T-helper 2 cell (primary cell): ENCODE measurements at regions not wholly inside any gene's neighbourhood (a gene's known extent, or its start where the extent isn't known, plus 50 kb on each side); places are given as distances from the start of the nearest gene placed in this dataset.

Source experiments
- DNase-seq, 5 experiments: peaks; one replicate each; pipeline versions ENCODE4 v3.0.0 to v3.0.0-alpha.2; 2012 to 2022

DNA sequence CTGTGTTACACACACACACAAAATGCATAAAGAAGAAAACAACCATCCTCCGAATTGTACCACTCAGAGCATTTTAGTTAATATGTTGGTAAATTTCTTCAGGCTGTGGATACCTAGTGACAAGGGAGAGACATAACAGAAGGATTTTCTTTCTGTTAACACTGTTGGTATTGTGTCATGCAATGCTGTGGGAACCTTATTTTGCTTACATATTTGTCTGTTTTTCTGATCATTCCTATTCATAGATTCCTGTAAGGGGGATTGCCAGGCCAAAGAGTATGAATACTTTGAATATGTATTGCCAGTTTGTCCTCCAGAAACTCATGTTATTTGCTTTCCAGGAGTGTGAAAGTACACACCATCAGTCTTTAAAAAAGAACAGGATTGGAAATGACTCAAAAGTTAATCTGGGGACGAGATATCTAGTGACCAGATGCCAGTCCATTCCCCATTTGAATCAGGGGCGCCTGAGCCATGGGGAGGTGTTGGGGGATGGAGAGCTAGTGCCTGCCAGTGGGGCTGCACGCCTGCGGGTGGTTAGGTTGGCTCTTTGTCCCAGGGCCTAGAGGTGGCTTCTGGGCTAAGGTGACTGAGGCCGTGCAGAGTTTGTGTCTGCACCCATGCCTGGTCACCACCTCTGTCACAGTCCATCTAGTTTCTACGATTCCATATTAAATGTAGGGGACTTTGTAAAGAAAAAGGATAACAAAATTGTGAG is 142.0 kb downstream of the PTPN20 start:
- DNase-seq = no peak

DNA sequence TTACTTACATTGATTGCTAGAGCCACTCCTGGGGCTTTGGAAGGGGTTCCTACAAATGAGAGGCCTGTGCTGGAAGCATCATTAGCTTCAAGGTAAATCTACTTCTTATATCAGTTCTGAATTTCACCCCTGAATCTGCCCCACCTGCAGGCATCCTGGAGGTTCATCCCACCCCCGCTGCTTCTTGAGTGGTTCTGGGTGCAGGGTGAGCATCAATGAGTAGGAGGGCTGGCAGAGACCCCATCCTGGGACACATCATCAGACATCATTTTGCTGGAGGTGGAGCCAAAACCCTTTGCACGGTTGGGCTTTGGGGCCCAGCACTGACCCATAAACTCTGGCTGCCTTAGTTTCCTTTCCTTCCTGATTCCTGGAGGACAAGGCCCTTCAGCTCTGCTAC is 143.7 kb downstream of the PTPN20 start:
- no peak for DNase-seq

DNA sequence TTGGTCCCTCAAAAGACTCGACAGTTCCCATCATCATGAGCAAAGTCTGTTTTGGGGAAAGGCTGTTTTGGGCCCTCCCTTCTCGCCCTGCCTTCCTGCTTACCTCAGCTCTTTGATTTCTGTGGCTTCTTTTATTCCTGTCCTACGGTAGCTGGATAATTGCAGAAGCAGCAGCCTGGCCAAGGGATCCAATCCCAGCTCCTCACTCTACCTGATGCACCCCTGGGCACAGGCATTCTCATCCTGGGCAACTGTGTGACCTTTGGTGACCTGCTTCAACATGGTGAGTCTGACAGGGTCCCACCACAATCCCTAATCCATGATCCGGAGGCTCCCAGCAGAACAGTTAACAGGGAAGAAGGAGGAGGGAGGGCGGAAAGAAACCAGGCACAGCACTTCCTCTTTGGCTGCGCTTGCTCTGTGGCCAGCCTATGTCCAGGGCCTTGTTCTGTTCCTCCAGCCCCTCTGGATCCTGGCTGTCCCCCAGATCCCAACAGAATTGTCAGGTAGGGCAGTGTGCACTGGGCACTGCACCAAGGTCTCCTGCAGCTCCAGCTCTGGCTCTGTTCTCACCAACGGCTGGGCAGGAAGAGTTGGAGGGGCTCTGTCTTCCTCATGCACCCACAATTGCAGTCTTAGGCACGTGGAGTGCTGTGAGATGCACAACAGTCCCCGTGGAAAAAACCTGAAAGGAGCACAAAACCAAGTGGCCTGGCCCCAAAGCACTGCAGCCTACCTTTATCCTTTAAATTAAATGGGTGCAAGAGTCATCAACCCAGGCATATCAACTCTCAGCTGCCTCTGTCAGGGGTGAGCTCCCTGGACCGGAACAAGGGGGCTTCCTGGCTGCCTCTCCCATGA is 144.4 kb downstream of the PTPN20 start:
- DNase-seq = no peak

DNA sequence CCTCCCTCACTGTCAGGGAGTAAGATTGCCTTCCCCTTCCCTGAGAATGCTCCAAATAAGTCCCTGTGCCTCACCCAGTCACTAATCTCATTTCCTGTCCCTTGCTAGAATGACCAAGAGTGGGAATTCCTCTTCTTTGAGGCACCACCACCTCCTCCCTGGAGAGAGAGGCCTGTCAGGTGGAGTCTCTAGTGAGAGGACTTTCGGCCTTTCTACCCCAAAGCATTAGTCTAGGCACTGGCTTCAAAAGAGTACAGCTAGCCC is 145.0 kb downstream of the PTPN20 start:
- DNase-seq = no peak

DNA sequence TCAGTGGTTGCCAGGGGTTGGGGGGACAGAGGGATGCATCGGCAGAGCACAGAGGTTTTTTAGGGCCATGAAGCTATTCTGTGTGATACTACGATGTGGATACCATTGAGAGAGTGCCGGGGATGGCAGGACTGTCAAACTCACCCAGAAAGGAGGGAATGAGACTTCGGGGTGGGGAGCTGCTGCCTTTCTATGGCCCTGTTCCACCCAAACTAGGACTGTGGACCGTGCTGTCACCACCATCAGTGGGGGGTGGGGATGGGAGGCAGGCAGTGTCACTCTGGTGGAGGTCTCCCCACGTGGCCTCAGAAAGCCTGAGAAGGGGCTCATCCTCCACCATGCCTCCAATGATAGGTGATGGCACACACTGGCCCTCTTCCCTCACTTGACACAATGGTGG is 146.2 kb downstream of the PTPN20 start:
- DNase-seq = no peak

DNA sequence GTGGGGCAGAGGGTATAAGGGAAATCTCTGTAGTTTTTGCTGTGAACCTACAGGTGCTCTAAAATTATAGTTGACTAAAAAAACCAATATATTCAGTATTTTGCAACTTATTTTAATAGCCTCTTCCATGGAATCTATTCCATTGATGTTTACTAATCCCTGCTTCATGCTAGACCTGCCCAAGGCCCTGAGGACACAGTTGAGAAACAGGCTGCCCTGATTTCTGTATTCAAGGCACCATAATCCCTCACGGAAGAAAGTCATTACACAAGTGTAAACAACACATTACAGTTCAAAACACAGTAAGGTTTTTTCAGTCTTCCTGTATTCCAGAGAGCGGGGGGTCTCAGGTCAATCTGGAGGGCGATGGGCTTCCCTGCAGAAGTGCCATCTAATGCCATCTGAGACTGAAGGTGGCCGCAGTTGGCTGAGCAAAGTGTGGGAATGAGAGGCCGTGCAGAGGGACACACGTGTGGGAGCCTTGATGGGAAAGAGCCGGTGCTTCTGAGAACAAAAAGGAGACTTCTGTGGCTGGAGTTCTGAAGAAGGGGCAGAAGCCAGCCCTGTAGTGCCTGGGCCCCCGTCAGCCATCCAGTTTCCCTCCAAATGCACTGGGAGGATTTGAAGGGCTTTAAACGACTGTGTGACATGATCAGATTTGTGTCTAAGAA is 146.9 kb downstream of the PTPN20 start:
- DNase-seq = no peak

DNA sequence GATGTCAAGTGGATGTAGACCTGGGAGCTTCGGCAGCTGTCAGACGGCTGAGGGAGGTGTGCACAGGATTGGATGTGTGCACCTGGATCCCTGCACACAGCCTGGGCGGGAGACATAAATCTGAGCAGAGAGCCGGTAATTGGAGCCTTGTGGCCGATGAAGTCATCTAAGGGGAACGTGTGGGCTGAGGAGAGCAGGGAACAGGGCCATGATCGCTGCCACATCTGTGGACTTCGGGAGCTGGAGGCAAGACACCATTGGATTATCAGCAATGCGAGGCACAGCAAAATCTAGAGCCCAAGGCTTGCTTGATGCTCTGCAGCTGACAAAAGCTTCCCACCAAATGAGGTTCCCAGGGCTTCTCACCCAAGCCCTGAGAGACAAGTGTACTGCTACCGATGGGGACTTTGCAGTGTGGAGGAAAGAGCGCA is 147.7 kb downstream of the PTPN20 start:
- no peak for DNase-seq

DNA sequence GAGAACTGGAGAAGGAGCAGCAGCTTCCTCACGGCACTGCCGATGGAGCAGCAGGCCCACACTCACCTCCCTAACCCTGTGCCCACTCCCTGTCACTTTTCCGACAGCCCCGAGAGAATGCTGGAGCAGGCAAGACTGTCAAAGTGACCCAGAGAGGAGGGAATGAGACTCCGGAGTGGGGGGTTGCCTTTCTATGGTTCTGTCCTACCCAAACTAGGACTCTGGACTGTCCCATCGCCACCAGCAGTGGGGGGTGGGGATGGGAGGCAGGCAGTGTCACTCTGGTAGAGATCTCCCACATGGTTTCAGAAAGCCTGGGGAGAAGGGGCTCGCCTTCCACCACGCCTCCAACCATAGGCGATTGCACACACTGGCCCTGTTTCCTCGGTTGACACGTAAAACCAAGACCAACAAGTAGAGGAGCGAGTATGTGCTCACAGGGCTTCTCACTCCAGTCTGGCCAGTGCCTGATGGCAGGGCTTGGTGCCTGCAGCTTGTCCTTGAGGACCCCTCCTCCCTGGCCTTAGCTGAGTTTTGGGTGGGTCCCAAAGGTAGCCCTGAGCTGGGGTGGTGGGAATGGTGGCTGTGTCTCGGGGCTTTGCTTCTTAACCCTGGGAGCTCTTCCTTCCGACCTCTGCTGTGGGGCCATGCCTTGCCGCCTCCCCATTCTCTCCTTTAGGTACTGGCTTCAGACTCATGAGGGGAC is 148.5 kb downstream of the PTPN20 start:
- DNase-seq = no peak

DNA sequence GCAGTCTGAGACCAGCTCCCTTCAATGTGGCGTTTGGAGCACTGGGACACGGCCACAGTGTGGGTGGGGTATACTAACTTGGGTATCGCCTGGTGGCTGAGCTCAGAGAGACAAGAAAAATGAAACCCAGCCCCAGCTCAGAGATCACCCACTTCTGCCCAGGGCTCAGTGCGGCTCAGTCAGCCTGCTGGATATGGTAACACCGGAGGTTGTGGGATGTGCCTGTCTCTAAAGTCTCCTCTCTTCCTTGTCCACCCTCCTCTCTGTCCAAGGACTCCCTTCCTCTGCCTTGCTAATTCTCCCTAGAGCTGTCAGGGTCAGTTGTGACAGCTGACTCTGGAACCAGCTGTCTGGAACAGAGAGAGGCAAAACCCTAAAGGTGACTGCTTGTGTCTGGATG is 149.1 kb downstream of the PTPN20 start:
- no peak for DNase-seq

DNA sequence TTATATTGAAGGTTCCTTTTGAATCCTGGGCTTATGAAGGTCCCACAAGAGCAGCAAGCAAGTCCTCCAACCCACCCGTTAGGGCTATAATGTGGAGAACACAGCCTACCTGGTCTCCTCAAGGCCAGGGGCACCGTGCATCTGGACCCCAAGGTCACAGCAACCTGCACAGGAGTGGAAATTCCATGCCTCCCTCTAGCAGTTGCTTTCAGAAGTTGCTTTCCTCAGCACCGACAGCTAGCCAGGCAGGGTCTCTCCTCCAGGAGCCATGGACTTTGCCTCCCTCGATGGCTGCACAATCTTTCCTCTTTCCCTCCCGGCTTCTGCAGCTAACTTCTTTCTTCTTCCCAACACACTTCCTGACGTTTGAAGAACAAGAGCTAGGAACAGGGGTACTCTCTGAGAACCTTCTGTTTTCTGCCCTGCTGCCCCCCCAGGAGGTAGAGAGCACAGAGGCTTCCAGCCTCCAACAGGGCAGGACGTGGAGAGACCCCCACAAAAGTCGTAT is 149.8 kb downstream of the PTPN20 start:
- no peak for DNase-seq

DNA sequence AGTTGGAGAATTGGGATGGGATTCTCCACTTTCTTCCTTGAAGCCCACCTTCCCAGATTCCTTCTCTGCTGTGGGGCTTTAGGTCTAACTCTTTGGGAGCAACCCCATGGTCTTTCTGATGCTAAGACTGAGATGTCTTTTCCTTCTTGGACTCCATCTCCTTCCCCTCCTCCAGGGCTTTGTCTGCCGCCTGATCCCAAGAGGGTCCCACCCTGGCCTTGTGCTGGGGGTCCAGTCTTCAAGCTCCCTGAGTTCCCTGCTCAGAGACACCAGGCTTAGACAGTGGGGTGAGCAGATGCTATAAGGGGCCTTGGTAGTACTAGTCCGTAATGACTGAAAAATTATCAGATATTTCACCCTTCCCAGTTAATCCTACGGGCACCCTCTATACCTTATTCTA is 150.5 kb downstream of the PTPN20 start:
- no peak for DNase-seq

DNA sequence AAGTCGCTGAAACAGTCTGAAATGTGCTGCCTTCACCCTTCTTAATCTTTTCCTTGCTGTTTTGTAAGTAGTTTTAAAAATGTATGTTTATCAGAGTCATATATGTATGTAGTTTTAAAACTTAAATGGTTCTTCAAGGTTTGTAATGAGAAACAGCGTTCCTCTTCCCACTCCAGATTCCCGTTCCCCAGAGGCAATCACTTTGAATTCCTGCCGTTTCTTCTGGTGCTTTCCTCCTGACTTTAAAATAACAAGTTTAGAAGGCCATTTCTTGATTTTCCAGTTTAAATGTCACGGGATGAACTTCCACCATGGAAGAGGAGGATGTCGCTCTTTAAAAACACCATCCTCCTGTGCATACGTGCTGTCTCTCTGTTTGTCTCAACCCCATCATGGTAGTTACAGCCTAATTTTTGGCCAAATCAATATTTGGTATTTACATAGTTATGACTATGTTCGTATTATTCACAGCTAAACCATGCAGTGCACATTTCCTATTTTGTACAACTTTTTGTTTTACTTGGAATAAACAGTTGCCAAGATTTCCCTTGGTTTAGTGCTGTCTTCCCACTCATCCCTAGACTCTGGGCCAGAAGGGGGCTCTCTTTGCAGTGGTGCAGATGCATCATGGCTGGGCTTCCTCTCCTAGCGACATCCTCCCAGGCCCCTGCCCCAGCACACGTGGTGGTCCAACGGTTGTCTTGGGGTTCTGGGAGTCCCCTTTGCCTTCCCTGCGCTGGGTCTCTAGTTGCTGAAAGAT is 151.4 kb downstream of the PTPN20 start:
- DNase-seq = no peak

DNA sequence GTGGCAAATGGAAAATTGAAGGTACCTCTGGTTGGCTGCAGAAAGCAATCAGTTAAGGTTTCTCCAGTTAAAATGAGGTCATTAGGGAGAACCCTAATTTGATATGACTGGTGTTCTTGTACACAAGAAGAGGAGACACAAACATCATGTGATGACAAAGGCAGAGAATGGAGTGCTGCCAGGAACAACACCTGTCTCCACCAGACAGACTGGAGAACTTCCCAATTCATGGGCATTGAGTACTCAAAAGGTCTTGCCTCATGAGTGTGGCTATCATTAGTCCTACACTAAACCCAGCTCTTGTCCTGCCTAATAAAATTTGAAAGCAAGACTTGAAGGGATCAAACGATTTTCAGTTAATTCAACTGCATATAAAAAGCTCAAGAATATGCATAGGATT is 152.6 kb downstream of the PTPN20 start:
- DNase-seq = no peak

DNA sequence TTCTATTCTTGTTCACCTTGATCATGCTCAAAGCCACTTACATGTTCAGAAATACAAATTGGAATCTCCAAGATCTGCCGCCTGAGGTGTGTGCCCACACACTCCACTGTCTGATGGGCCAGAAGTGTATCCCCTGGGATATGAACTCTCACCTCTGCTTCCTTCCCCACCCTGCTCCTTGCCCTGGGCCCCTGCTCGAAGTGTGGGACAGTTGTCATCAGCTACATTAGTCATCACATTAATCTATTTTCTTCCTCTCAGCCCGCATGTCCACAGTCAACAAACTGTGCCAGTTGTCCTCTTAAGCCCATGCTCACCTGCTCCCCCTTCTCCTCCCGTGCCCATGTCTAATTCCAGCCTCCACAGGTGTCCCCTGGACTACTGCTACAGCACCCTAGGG is 154.7 kb downstream of the PTPN20 start:
- no peak for DNase-seq

DNA sequence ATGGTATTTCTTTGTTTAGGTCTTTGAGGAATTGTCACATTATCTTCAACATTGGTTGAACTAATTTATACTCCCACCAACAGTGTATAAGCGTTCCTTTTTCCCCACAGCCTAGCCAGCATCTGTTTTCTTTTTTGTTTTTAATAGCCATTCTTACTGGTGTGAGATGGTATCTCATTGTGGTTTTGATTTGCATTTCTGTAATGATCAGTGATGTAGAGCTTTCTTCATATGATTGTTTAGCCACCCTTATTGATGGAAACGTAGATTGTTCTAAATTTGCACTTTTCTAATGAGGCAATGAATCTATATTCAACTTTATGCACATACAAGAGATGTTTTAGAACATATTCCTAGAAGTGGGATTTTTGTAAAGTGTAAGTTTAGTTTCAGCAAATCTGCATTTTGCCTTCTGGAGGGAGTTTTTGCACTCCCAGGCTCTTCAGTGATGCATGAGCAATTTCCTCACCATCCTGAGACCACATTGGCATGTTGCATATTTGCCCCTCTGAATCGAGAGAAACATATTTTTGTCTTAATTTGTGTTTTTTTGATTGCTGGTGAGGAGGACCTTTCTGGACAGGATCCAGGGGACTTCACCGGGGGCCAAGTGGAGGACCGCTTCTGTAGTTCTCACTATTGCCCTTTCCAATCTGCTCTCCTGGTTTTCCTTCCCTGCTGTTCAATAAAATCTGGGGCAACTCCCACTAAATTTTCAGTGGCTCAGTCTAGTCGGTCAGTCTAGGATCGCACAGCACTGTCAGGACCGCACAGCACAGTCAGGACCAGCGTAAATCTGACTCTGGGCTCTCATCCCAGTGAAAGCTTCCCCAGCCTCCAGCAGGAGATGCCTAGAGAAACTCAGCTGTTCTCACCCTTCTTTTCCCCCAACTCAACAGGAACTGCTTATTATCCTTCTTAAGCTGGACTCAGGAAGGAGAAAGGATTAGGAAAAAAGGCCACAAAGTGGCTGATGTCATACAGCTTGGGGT is 157.0 kb downstream of the PTPN20 start:
- DNase-seq = peak in 1 of 5 experiments; percentile 46

DNA sequence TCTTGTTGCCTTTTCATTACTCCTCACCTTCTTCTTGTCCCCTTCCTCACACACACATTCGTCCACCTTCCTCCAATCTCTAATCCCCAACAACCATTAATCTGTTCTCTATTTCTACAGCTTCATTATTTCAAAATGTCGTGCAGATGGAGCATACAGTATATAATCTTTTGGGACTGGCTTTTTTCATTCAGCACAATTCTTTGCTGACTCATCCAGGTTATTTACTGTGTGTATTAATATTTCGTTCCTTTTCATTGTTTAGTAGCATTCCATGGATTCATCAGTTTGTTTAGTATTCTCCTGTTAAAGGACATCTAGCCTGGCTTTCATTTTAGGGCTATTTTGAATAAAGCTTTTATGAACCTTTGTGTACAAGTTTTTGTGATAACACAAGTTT is 159.3 kb downstream of the PTPN20 start:
- no peak for DNase-seq

DNA sequence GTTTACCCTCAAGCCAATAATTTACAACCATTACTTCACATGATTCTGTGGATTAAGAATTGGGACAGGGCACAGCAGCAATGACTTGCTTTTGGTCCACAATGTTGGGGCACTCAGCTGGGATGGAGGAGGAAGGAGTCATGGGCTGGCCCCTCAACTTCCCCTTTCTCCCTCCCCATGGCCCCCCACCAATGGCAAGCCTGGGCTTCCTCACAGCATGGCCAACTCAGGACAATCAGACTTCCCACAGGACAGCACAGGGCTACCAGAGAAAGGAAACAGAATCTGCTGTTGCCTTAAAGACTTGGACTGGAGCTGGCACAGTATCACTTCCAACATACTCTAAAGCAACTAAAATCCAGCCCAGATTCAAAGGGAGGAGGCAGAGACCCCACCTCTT is 160.7 kb downstream of the PTPN20 start:
- no peak for DNase-seq

DNA sequence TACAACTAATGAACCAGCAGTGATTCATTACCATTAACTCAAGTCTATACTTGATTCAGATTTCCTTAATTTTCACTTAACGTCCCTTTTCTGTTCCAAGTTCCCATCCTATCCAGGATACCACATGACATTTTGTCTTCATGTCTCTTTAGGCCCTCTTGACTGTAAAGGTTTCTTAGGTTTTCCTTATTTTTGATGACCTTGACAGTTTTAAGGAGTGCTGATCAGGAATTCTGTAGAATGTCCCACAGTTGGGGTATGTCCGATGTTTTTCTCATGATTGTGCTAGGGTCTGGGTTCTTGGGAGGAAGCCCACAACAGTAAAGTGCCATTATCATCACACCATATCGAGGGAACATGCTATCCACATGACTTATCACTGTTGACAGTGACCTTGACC is 162.7 kb downstream of the PTPN20 start:
- no peak for DNase-seq

DNA sequence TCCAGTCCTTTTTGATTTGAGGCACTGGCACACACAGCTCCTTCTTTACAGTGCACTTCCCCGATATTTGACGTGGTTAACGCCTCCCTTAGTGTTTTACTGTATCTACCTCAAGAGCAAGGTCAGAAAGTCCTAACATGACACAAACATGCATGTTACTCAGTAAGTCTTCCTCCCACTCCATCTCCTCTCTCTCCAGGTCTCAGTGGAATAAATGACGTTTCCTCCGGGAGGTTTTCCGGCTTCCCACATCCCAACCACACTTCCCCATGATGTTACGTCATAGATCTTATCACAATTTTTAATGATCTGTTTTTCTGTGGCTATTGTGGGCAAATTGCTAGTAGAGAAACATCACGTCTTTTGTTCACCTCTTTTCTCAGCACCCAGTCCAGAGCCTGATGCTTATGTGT is 165.7 kb downstream of the PTPN20 start:
- DNase-seq = peak in 1 of 5 experiments; percentile 64

DNA sequence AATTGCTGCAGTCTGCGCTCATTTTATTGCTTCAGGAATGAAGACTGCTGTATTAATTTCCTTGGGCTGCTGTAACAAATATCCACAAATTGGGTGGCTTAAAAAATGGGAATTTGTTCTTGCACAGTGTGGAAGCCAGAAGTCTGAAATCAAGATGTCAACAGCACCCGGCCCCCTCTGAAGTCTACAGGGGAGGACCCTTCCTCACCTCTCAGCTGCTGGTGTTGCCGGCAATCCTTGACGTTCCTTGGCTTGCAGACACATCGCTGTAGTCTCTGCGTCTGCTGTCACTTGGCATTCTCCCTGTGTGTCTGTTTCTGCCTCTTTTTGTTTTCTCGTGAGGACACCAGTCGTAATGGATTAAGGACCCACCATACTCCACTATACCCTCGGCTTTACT is 166.2 kb downstream of the PTPN20 start:
- DNase-seq = no peak

DNA sequence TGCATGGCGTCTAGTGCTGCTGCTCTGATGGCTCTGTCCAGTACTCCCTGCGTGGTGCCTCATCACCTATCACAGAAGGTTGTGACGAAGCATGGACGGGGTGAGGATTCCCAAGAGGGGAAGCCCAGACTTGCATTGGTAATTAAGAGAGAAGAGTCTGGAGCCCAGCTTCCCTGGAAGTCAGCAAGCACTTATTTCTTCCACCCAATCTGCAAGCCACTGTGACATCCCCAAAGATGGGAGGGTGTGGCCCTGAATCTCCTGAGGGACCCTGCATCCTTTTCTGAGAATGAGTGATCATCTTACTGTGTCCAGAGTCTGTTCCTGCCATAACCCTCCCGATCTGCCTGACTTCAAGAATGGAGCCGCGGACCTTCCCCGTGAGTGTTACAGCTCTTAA is 166.7 kb downstream of the PTPN20 start:
- no peak for DNase-seq
